ENCODE measurements at regions not wholly inside any gene's neighbourhood (a gene's known extent, or its start where the extent isn't known, plus 50 kb on each side); places are given as distances from the start of the nearest gene placed in this dataset.

- no peak overlapping the region for H3K4me3 ChIP-seq (ENCODE audit: low read depth, low read length)
- no peaks in the 10 kb centered on the region for H3K36me3 ChIP-seq (ENCODE audit: control insufficient read depth, insufficient read depth, low read length)
- POLR2A ChIA-PET = no interaction called here
- DNase-seq (ENCODE audit: low read depth) = no peak
- TF ChIP-seq, protein P1, sequence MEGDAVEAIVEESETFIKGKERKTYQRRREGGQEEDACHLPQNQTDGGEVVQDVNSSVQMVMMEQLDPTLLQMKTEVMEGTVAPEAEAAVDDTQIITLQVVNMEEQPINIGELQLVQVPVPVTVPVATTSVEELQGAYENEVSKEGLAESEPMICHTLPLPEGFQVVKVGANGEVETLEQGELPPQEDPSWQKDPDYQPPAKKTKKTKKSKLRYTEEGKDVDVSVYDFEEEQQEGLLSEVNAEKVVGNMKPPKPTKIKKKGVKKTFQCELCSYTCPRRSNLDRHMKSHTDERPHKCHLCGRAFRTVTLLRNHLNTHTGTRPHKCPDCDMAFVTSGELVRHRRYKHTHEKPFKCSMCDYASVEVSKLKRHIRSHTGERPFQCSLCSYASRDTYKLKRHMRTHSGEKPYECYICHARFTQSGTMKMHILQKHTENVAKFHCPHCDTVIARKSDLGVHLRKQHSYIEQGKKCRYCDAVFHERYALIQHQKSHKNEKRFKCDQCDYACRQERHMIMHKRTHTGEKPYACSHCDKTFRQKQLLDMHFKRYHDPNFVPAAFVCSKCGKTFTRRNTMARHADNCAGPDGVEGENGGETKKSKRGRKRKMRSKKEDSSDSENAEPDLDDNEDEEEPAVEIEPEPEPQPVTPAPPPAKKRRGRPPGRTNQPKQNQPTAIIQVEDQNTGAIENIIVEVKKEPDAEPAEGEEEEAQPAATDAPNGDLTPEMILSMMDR (IDR thresholded peaks at IDR 0.05; ENCODE audit: insufficient read depth, low read depth, low read length) = no peak
- no peaks in the 10 kb centered on the region for H3K27me3 ChIP-seq (ENCODE audit: control insufficient read depth, insufficient read depth, low read length)
- CTCF ChIA-PET = interaction anchor here (0.6 kb wide), 1 partner anchor 1323 kb away, joined by 3 read pairs; no protein-coding TSS in a partner anchor
Measured at GRCh38 chr16:65201511-65201910, 79.6 kb upstream of the CDH11 start.

DNA sequence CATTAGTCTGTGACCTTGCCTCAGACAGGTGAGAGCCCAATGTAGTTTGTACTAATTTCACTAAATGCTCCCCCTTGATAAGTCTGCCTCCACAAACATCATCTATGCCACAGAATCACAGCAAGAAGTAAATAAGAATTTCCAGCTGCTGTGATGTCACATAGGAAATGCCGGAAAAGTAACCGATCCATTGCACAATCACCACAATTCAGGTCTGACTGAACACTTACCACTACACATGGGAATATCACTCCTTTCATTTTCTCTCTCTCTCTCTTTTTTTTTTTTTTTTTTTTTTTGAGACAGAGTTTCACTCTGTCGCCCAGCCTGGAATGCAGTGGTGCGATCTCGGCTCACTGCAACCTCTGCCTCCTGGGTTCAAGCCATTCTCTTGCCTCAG, 79.0 kb upstream of the CDH11 start:
- Histone ChIP-seq H3K36me3 (ENCODE audit: control insufficient read depth, insufficient read depth, low read length) (no peaks in the 10 kb centered on the region), H3K27me3 (ENCODE audit: control insufficient read depth, insufficient read depth, low read length) (no peaks in the 10 kb centered on the region), H3K4me3 (ENCODE audit: low read depth, low read length) (no peak overlapping the region)
- TF ChIP-seq, protein P1 (IDR thresholded peaks at IDR 0.05; ENCODE audit: insufficient read depth, low read depth, low read length) = no peak
- no peak for DNase-seq (ENCODE audit: low read depth)
- ChIA-PET POLR2A (no interaction called here), CTCF (interaction anchor here (0.6 kb wide), 1 partner anchor 1324 kb away, joined by 3 read pairs; no protein-coding TSS in a partner anchor)

DNA sequence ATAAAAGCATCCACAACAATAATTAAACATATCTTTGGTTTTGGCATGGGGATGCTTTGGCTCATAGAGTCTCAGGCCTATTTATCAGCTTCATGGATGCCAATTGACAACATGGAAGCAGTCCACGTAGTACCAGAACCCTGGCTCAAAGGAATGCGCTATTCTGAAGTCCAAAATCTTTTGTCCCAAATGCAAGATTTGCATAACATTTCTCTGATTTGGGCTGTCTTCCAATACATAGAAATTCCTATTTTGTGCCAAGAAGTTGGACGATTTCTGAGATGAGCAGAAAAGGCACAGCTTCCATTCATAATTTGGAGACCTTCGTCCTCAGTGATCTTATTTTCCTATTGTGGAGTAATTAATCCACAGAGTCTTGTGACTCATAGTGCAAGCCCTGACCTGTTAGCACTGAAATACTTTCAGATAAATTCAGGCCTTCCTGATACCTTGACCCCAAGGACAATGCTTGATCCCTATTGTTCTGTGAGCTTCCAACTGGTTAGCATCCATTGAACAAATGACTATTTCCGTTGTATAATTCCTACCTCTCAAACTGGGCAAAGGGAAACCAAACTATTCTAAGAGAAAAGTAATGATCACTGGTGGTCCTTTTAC, 78.4 kb upstream of the CDH11 start:
- CTCF ChIA-PET = no interaction called here

GRCh38 chr16:65196420-65197075, 74.7 kb upstream of the CDH11 start:
- POLR2A ChIA-PET = interaction anchor here (0.6 kb wide), 1 partner anchor 425 kb away, joined by 3 read pairs; no protein-coding TSS in a partner anchor
- no peaks in the 10 kb centered on the region for H3K27me3 ChIP-seq (ENCODE audit: control insufficient read depth, insufficient read depth, low read length)
- TF ChIP-seq, protein P1 (IDR thresholded peaks at IDR 0.05; ENCODE audit: insufficient read depth, low read depth, low read length) = no peak
- CTCF ChIA-PET = interaction anchor here (0.5 kb wide), 1 partner anchor 336 kb away, joined by 3 read pairs; no protein-coding TSS in a partner anchor
- H3K4me3 ChIP-seq (ENCODE audit: low read depth, low read length) = no peak overlapping the region
- no peak for DNase-seq (ENCODE audit: low read depth)
- no peaks in the 10 kb centered on the region for H3K36me3 ChIP-seq (ENCODE audit: control insufficient read depth, insufficient read depth, low read length)

More for the DNA sequence above, 78.4 kb upstream of the CDH11 start:
- Histone ChIP-seq H3K36me3 (ENCODE audit: control insufficient read depth, insufficient read depth, low read length) (no peaks in the 10 kb centered on the region), H3K27me3 (ENCODE audit: control insufficient read depth, insufficient read depth, low read length) (no peaks in the 10 kb centered on the region), H3K4me3 (ENCODE audit: low read depth, low read length) (no peak overlapping the region)
- no peak for DNase-seq (ENCODE audit: low read depth)
- TF ChIP-seq, protein P1 (IDR thresholded peaks at IDR 0.05; ENCODE audit: insufficient read depth, low read depth, low read length) = no peak
- POLR2A ChIA-PET = no interaction called here

GRCh38 chr16:65195998-65196397, 74.1 kb upstream of the CDH11 start:
- POLR2A ChIA-PET = interaction anchor here (0.6 kb wide), 1 partner anchor 424 kb away, joined by 3 read pairs; no protein-coding TSS in a partner anchor
- Histone ChIP-seq H3K36me3 (ENCODE audit: control insufficient read depth, insufficient read depth, low read length) (no peaks in the 10 kb centered on the region), H3K4me3 (ENCODE audit: low read depth, low read length) (no peak overlapping the region), H3K27me3 (ENCODE audit: control insufficient read depth, insufficient read depth, low read length) (no peaks in the 10 kb centered on the region)
- CTCF ChIA-PET = interaction anchor here (0.5 kb wide), 1 partner anchor 336 kb away, joined by 3 read pairs; no protein-coding TSS in a partner anchor
- TF ChIP-seq, protein P1 (IDR thresholded peaks at IDR 0.05; ENCODE audit: insufficient read depth, low read depth, low read length) = no peak
- no peak for DNase-seq (ENCODE audit: low read depth)
